Fibroblast of lung (primary cell): ENCODE measurements at regions not wholly inside any gene's neighbourhood (a gene's known extent, or its start where the extent isn't known, plus 50 kb on each side); places are given as distances from the start of the nearest gene placed in this dataset.

ENCODE experiments used
- CTCF ChIP-seq, 2 donors: IDR thresholded peaks in 1 of 2; conservative IDR thresholded peaks in 1 of 2; 1 replicate in 1 of 2; 2 replicates in 1 of 2; pipeline ENCODE4 v1.5.1; 2011 to 2012; ENCODE audit warnings: low read length in 2 of 2, control low read depth in 1 of 2, inconsistent platforms in 1 of 2, low read depth in 1 of 2, mild to moderate bottlenecking in 1 of 2
- EZH2 ChIP-seq: IDR thresholded peaks from 2 replicates; pipeline ENCODE4 v1.5.1; 2012; ENCODE audit warnings: low read length, control low read depth, mild to moderate bottlenecking; ENCODE audit errors: missing control alignments

- TF ChIP-seq CTCF (conservative IDR thresholded peaks at IDR 0.05 in 1 of 2, IDR thresholded peaks at IDR 0.05 in 1 of 2; ENCODE audit: low read depth in 1 of 2, low read length in 2 of 2) (no peak), EZH2 (no peak)
These were observed 175.5 kb upstream of the SDK2 start for GRCh38 chr17:73819440-73820395.
